ENCODE measurements at regions not wholly inside any gene's neighbourhood (a gene's known extent, or its start where the extent isn't known, plus 50 kb on each side); places are given as distances from the start of the nearest gene placed in this dataset.
"Not testable (repeated sequence)": the region's sequence is repeated elsewhere in the genome, so short reads cannot be mapped to it uniquely, and the experiment has no call there.

DNA sequence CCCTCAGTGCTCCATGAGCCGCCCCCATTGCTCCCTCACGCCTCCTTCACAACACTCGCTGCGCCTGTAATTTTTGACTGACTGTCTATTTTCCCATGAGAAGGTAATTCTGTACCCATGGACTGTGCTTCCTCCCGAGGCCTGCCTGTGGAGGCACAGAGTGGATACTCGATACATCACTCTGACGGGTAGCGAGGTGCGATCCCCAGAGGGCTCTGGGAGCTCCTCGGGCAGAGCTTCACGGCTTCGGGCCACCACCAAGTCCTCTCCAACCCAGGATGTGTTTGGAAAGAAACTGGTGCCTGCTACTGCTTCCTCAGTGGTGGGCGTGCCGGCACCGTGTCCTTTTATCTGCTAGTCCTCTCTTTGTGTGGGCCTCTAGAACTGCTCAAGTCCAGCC lies 108.6 kb upstream of the DLG1 start:
- TF ChIP-seq GATA1 (IDR thresholded peaks at IDR 0.05; ENCODE audit: low read depth, low read length) (no peak), POLR2A (IDR thresholded peaks at IDR 0.05; ENCODE audit: low read length) (no peak)
- DNase-seq: no peak

- DNase-seq: no peak
- no peak for TF ChIP-seq POLR2A (IDR thresholded peaks at IDR 0.05; ENCODE audit: low read length)
- no peak for TF ChIP-seq GATA1 (IDR thresholded peaks at IDR 0.05; ENCODE audit: low read depth, low read length)
Observed at GRCh38 chr3:197406266-197406665, 107.9 kb upstream of the DLG1 start.

GRCh38 chr3:197404754-197405153 lies 106.3 kb upstream of the DLG1 start:
- TF ChIP-seq GATA1 (IDR thresholded peaks at IDR 0.05; ENCODE audit: low read depth, low read length): no peak
- TF ChIP-seq POLR2A (IDR thresholded peaks at IDR 0.05; ENCODE audit: low read length): no peak
- no peak for DNase-seq

DNA sequence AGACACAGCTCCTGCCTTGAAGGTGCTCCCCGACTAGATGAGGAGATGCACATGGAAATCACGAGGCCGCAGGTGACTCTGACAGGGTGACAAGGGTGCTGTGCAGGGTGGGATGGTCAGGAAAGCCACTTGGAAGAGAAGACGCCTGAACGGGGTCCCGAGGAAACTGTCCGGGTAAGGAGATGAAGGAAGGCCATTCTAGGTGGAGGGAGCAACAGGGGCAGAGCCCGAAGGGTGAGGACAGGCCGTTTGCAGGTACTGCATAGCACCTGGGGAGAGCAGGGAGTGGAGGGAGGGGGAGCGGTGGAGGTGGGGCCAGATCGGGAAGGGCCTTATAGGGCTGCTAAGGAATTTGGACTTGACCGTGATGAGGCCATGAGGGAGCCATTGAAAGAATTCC lies 105.6 kb upstream of the DLG1 start:
- TF ChIP-seq GATA1 (IDR thresholded peaks at IDR 0.05; ENCODE audit: low read depth, low read length): no peak
- no peak for TF ChIP-seq POLR2A (IDR thresholded peaks at IDR 0.05; ENCODE audit: low read length)
- no peak for DNase-seq

- DNase-seq: not testable (repeated sequence)
Observed at GRCh38 chr3:197402401-197402800, 104.0 kb upstream of the DLG1 start.

DNA sequence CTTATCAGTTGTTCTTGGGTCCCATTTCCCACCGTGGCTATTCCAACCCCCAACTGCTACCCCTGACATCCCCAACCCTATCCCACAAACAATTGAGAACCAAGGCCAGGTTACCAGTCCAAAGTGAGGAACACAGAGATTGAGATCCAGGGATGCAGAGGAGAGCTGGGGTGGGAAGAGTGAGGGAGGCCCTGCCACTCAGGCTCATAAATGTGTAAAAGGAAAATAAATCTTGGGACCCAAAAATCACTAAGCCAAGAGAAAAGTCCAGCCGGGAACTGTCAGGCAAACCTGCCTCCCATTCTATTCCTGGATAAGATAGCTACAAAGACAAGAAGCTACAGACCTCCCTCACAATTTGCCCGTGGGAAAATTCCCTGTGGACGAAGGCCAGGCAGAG lies 101.1 kb upstream of the DLG1 start:
- no peak for TF ChIP-seq POLR2A (IDR thresholded peaks at IDR 0.05; ENCODE audit: low read length)
- no peak for TF ChIP-seq GATA1 (IDR thresholded peaks at IDR 0.05; ENCODE audit: low read depth, low read length)
- no peak for DNase-seq

DNA sequence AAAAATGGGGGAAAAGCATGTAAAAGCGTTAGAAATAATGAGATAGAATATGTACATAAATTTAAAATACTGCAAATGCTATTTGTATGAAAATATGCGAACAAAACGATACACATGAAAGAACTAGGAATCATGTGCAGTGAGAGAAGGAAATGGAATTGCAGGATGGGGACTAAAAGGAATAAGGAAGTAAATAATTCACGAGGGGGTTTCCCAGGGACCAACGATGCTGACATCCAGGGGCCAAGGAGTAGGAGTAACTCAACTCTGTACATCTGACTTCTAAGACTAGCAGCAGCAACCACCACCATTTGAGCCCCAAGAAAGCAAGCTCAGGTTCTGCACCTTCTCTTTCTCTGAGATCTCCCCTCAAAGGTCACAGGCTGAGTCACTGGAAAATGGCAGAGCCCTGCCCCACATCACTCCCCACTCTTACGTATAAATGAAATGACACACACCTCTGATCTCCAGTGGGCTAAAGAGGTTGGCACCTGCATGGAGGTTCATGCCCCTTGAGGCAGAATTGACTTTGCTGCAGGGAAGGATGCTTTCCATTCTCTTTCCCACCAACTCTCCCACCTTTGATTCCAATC lies 100.0 kb upstream of the DLG1 start:
- TF ChIP-seq POLR2A (IDR thresholded peaks at IDR 0.05; ENCODE audit: low read length): no peak
- TF ChIP-seq GATA1 (IDR thresholded peaks at IDR 0.05; ENCODE audit: low read depth, low read length): no peak
- no peak for DNase-seq

DNA sequence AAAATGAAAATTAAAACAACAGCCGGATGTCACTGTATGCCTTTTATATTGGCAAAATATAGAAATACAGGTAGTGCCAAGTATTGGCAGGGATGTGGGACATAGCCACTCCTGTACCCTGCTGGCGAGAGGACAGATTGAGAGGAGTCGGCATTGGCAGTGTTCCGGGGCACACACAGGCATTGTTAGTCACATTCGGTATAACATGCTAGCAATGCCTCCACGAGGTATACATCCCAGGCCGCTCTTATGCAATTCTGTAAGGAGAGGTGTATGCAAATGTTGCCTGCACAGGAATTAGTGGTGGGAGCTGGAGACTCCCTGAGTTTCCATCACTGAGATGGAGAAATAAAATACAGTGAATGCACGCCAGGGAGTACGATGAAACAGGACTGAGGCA lies 99.4 kb upstream of the DLG1 start:
- DNase-seq: no peak
- TF ChIP-seq GATA1 (IDR thresholded peaks at IDR 0.05; ENCODE audit: low read depth, low read length) (no peak), POLR2A (IDR thresholded peaks at IDR 0.05; ENCODE audit: low read length) (no peak)

- no peak for TF ChIP-seq POLR2A (IDR thresholded peaks at IDR 0.05; ENCODE audit: low read length)
- TF ChIP-seq GATA1 (IDR thresholded peaks at IDR 0.05; ENCODE audit: low read depth, low read length): no peak
- no peak for DNase-seq
Observed at GRCh38 chr3:197394464-197395321, 96.3 kb upstream of the DLG1 start.

DNA sequence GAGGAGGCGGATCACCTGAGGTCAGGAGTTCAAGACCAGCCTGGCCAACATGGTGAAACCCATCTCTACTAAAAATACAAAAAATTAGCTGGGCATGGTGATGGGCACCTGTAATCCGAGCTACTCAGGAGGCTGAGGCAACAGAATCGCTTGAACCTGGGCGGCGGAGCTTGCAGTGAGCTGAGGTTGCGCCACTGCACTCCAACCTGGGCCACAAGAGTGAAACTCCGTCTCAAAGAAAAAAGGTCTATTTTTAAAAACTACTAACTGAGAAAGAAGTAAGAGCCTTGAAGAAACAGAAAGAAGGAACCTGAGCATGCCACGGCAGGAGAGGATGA lies 95.7 kb upstream of the DLG1 start:
- DNase-seq: not testable (repeated sequence)

GRCh38 chr3:197393711-197394110 lies 95.3 kb upstream of the DLG1 start:
- DNase-seq: no peak
- no peak for TF ChIP-seq POLR2A (IDR thresholded peaks at IDR 0.05; ENCODE audit: low read length)
- TF ChIP-seq GATA1 (IDR thresholded peaks at IDR 0.05; ENCODE audit: low read depth, low read length): no peak

GRCh38 chr3:197392961-197393360 lies 94.5 kb upstream of the DLG1 start:
- TF ChIP-seq POLR2A (IDR thresholded peaks at IDR 0.05; ENCODE audit: low read length) (no peak), GATA1 (IDR thresholded peaks at IDR 0.05; ENCODE audit: low read depth, low read length) (no peak)
- no peak for DNase-seq

DNA sequence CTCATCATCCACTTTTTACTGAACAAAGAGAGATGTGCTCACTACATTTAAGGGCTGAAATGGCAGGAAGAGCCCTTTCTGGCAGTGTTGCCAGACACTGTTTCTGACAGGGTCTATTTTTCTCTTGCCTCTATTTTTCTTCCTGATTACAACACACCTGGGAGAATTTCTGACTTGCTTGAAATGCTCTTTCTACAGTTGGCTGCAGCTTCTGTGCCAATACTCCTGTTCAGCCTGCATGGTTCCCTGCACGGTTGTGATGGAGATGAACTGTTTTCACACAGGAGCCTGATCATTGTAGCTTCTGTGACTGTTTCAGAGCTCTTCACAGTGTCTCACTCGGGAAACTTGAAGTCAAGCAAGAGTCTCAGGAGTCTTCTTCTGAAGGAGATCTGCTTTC lies 83.0 kb upstream of the DLG1 start:
- TF ChIP-seq GATA1 (IDR thresholded peaks at IDR 0.05; ENCODE audit: low read depth, low read length): no peak
- TF ChIP-seq POLR2A (IDR thresholded peaks at IDR 0.05; ENCODE audit: low read length): no peak
- DNase-seq: no peak

DNA sequence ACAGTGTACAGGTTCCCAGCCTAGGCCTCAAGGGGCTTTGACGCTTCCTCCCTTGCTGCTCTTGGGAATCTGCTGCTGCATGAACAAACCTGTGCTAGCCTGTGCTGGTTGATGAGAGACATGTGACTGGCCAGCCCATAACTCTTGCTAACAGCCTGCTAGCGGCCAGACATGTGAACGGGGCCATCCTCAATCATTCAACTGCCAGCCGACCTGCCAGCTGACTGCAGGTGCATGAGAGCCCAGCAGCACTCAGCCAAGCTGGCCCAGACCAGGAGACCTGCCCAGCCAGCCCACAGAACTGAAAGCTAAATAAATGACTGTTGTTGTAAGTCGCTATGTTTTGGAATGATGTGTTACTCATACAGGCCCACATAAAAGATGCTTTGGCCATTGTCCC lies 82.4 kb upstream of the DLG1 start:
- TF ChIP-seq POLR2A (IDR thresholded peaks at IDR 0.05; ENCODE audit: low read length) (no peak), GATA1 (IDR thresholded peaks at IDR 0.05; ENCODE audit: low read depth, low read length) (no peak)
- no peak for DNase-seq

DNA sequence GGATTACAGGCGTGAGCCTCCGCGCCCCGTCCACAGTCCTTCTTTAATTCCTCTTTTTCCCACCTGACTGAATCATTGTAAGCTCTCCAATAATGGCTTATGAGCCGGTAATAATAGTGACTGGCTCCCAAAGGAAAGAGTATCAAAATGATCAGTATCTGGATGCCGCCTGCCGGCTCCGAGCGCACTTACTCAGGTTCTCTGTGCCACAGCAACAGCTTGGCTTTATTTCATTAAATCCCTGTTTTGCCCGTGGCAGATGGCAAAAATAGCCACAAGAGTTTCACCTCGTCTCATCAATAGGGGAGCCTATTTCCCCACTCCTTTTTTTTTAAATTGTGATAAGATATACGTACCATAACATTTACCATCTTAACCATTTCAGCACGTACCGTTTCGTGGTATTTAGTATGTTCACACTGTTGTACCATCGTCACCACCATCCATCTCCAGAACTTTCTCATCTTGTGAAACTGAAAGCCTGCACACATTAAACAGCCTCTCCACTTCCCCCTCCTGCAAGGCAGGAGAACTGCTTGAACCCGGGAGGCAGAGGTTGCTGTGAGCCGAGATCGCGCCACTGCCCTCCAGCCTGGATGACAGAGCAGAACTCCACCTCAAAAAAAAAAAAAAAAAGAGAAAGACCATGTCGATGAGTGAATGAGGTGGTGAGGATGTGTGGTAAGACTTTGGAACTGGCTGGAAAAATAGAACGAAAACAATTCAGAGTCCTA lies 80.7 kb upstream of the DLG1 start:
- DNase-seq: no peak
- TF ChIP-seq POLR2A (IDR thresholded peaks at IDR 0.05; ENCODE audit: low read length): no peak
- TF ChIP-seq GATA1 (IDR thresholded peaks at IDR 0.05; ENCODE audit: low read depth, low read length): no peak

All from erythroblast (primary cell).